WTC11 (cell line): ENCODE measurements at regions not wholly inside any gene's neighbourhood (a gene's known extent, or its start where the extent isn't known, plus 50 kb on each side); places are given as distances from the start of the nearest gene placed in this dataset.

Experiments used
- AR ChIP-seq: fragments of 250-450 bp; sonication (Bioruptor Pico); IDR thresholded peaks from 2 replicates; pipeline ENCODE4 v1.9.0; 2021; ENCODE audit warnings: mild to moderate bottlenecking
- ATF3 ChIP-seq: sonication (generic); formaldehyde crosslinking; conservative IDR thresholded peaks from 2 replicates; pipeline ENCODE4 v1.8.1; 2022; ENCODE audit warnings: mild to moderate bottlenecking, missing genetic modification reagents
- CREM ChIP-seq: sonication (generic); formaldehyde crosslinking; IDR thresholded peaks from 2 replicates; pipeline ENCODE4 v1.8.1; 2022; ENCODE audit warnings: mild to moderate bottlenecking, missing genetic modification reagents, moderate library complexity
- CTCF ChIP-seq: fragments of 200-600 bp; IDR thresholded peaks from 2 replicates; pipeline ENCODE4 v1.8.0; 2022; ENCODE audit warnings: antibody characterized with exemption
- ESRRA ChIP-seq: sonication (generic); formaldehyde crosslinking; IDR thresholded peaks from 2 replicates; pipeline ENCODE4 v1.8.1; 2022; ENCODE audit warnings: mild to moderate bottlenecking, missing genetic modification reagents, borderline replicate concordance
- FOXJ3 ChIP-seq: sonication (generic); formaldehyde crosslinking; IDR thresholded peaks from 2 replicates; pipeline ENCODE4 v1.9.0; 2021; ENCODE audit warnings: missing genetic modification reagents, mild to moderate bottlenecking, borderline replicate concordance
- FOXK1 ChIP-seq: sonication (generic); formaldehyde crosslinking; IDR thresholded peaks from 2 replicates; pipeline ENCODE4 v1.8.0; 2022; ENCODE audit warnings: mild to moderate bottlenecking, moderate library complexity, missing genetic modification reagents
- FOXP1 ChIP-seq: sonication (generic); formaldehyde crosslinking; IDR thresholded peaks from 2 replicates; pipeline ENCODE4 v1.8.0; 2022; ENCODE audit warnings: missing genetic modification reagents, mild to moderate bottlenecking, moderate library complexity, borderline replicate concordance
- MAX ChIP-seq: sonication (generic); formaldehyde crosslinking; IDR thresholded peaks from 2 replicates; pipeline ENCODE4 v1.8.0; 2022; ENCODE audit warnings: mild to moderate bottlenecking, missing genetic modification reagents
- NR3C1 ChIP-seq: sonication (generic); formaldehyde crosslinking; conservative IDR thresholded peaks from 2 replicates; pipeline ENCODE4 v1.8.1; 2023; ENCODE audit warnings: low read depth, mild to moderate bottlenecking, missing genetic modification reagents
- USF2 ChIP-seq: sonication (generic); formaldehyde crosslinking; IDR thresholded peaks from 2 replicates; pipeline ENCODE4 v1.8.1; 2023; ENCODE audit warnings: mild to moderate bottlenecking, missing genetic modification reagents, moderate library complexity
- ZNF219 ChIP-seq: sonication (generic); formaldehyde crosslinking; IDR thresholded peaks from 2 replicates; pipeline ENCODE4 v1.8.0; 2023; ENCODE audit warnings: missing genetic modification reagents, mild to moderate bottlenecking, borderline replicate concordance

GRCh38 chr13:104105418-104106355, 1039.5 kb upstream of the SLC10A2 start:
- no peak for TF ChIP-seq FOXJ3
- no peak for TF ChIP-seq CTCF
- no peak for TF ChIP-seq ZNF219 (CRISPR knock-in tag)
- TF ChIP-seq AR (CRISPR knock-in tag), result no peak
- TF ChIP-seq USF2 (CRISPR knock-in tag), result no peak
- no peak for TF ChIP-seq FOXK1
- TF ChIP-seq ESRRA (CRISPR knock-in tag), result no peak
- TF ChIP-seq NR3C1 (CRISPR knock-in tag), result no peak
- TF ChIP-seq MAX (CRISPR knock-in tag), result no peak
- TF ChIP-seq ATF3, result no peak
- no peak for TF ChIP-seq FOXP1 (CRISPR knock-in tag)
- no peak for TF ChIP-seq CREM (CRISPR knock-in tag)
